IMR-90 (cell line): ENCODE measurements at regions not wholly inside any gene's neighbourhood (a gene's known extent, or its start where the extent isn't known, plus 50 kb on each side); places are given as distances from the start of the nearest gene placed in this dataset.

Source experiments
- ATAC-seq: fragments of 200-7000 bp; cut with Tn5 transposase; 2 replicates; pipeline ENCODE4 v1.9.1; 2020; ENCODE audit warnings: low read depth, mild to moderate bottlenecking, moderate library complexity
- BruUV-seq: library from RNA; stranded (reverse); fragments of 400-500 nt; replicated peaks from 2 replicates; lab custom pipeline; 2021; lab: Mats Ljungman, UMichigan
- CTCF ChIA-PET: fragments of 300-600 bp; formaldehyde crosslinking; extraction: SDS; loops from one replicate; lab custom pipeline; 2021; ENCODE audit warnings: antibody characterized with exemption; lab: Yijun Ruan, JAX
- POLR2A ChIA-PET: fragments of 300-600 bp; sonication (Branson Sonifier 250); formaldehyde crosslinking; loops from one replicate; lab custom pipeline; 2022; ENCODE audit warnings: antibody characterized with exemption; ENCODE audit not compliant: unreplicated experiment; lab: Charles Lee
- DNase-seq: peaks from one replicate; pipeline ENCODE4 v3.0.0; 2013
- H2AFZ ChIP-seq: replicated peaks from 2 replicates; pipeline ENCODE3; 2013; ENCODE audit warnings: low read length, mild to moderate bottlenecking; ENCODE audit not compliant: poor library complexity
- H2AK5ac ChIP-seq: 2 replicates; pipeline ENCODE4 v1.6.1; 2013; ENCODE audit warnings: low read depth, low read length, inconsistent platforms
- H2AK9ac ChIP-seq: replicated peaks from 2 replicates; pipeline ENCODE3; 2013; ENCODE audit warnings: mild to moderate bottlenecking, low read depth, low read length, moderate library complexity; ENCODE audit not compliant: poor library complexity
- H2BK120ac ChIP-seq: 2 replicates; pipeline ENCODE4 v1.6.1; 2013; ENCODE audit warnings: low read depth, low read length, inconsistent platforms
- H2BK15ac ChIP-seq: 3 replicates; pipeline ENCODE4 v1.6.1; 2013; ENCODE audit warnings: low read depth, low read length, inconsistent platforms
- H2BK20ac ChIP-seq: 2 replicates; pipeline ENCODE4 v1.6.1; 2013; ENCODE audit warnings: low read depth, mild to moderate bottlenecking, inconsistent platforms, low read length, moderate library complexity
- H2BK5ac ChIP-seq: 2 replicates; pipeline ENCODE4 v1.6.1; 2013; ENCODE audit warnings: mild to moderate bottlenecking, low read depth, low read length, inconsistent platforms; ENCODE audit not compliant: poor library complexity, severe bottlenecking
- H3K14ac ChIP-seq: replicated peaks from 2 replicates; pipeline ENCODE4 v1.6.1; 2013; ENCODE audit warnings: low read depth, low read length, inconsistent platforms
- H3K18ac ChIP-seq: 2 replicates; pipeline ENCODE4 v1.6.1; 2013; ENCODE audit warnings: low read depth, low read length, control low read depth
- H3K23ac ChIP-seq: 2 replicates; pipeline ENCODE4 v1.6.1; 2013; ENCODE audit warnings: low read depth, low read length, inconsistent platforms
- H3K27ac ChIP-seq: 2 replicates; pipeline ENCODE4 v1.5.1; 2013; ENCODE audit warnings: mild to moderate bottlenecking, control low read depth, low read length; ENCODE audit not compliant: insufficient read depth
- H3K27me3 ChIP-seq: 2 replicates; pipeline ENCODE4 v1.6.1; 2013; ENCODE audit warnings: low read length; ENCODE audit not compliant: control insufficient read depth, insufficient read depth
- H3K36me3 ChIP-seq: 2 replicates; pipeline ENCODE4 v1.6.1; 2013; ENCODE audit warnings: low read length, mixed read lengths; ENCODE audit not compliant: control insufficient read depth, insufficient read depth
- H3K4ac ChIP-seq: 2 replicates; pipeline ENCODE4 v1.6.1; 2013; ENCODE audit warnings: low read depth, low read length, inconsistent platforms
- H3K4me1 ChIP-seq: 2 replicates; pipeline ENCODE4 v1.6.1; 2013; ENCODE audit warnings: low read length, mixed read lengths; ENCODE audit not compliant: control insufficient read depth, insufficient read depth
- H3K4me2 ChIP-seq: 2 replicates; pipeline ENCODE4 v1.6.1; 2013; ENCODE audit warnings: low read depth, mild to moderate bottlenecking, control low read depth, low read length, moderate library complexity
- H3K4me3 ChIP-seq: 2 replicates; pipeline ENCODE4 v1.5.1; 2013; ENCODE audit warnings: low read depth, mild to moderate bottlenecking, control low read depth, low read length, moderate library complexity; ENCODE audit not compliant: insufficient read depth
- H3K56ac ChIP-seq: 2 replicates; pipeline ENCODE4 v1.6.1; 2013; ENCODE audit warnings: low read length, inconsistent platforms; ENCODE audit not compliant: insufficient read depth; ENCODE audit errors: extremely low read depth
- H3K79me1 ChIP-seq, 2 experiments: 2 replicates each; pipeline ENCODE4 v1.6.1; 2013; ENCODE audit warnings: low read length in 2 of 2, inconsistent platforms in 1 of 2, low read depth in 1 of 2
- H3K9ac ChIP-seq: 2 replicates; pipeline ENCODE4 v1.6.1; 2013; ENCODE audit warnings: low read depth, low read length, control low read depth
- H3K9me1 ChIP-seq: 2 replicates; pipeline ENCODE4 v1.6.1; 2013; ENCODE audit warnings: low read length, inconsistent platforms; ENCODE audit not compliant: insufficient read depth
- H3K9me3 ChIP-seq: 2 replicates; pipeline ENCODE4 v1.6.1; 2013; ENCODE audit warnings: low read length; ENCODE audit not compliant: control insufficient read depth, insufficient read depth
- H4K20me1 ChIP-seq: 2 replicates; pipeline ENCODE4 v1.6.1; 2013; ENCODE audit warnings: low read length, inconsistent platforms; ENCODE audit not compliant: insufficient read depth
- H4K5ac ChIP-seq: 2 replicates; pipeline ENCODE4 v1.6.1; 2013; ENCODE audit warnings: mild to moderate bottlenecking, low read depth, low read length, control low read depth
- H4K8ac ChIP-seq, 2 experiments: 2 replicates each; pipeline ENCODE4 v1.6.1; 2013; ENCODE audit warnings: low read depth in 2 of 2, low read length in 2 of 2, control low read depth in 1 of 2, inconsistent platforms in 1 of 2
- H4K91ac ChIP-seq: 2 replicates; pipeline ENCODE4 v1.6.1; 2013; ENCODE audit warnings: low read depth, low read length, inconsistent platforms; ENCODE audit not compliant: insufficient read depth
- BHLHE40 ChIP-seq: fragments of 150-350 bp; IDR thresholded peaks from 2 replicates; pipeline ENCODE4 v1.6.1; 2016; ENCODE audit warnings: mild to moderate bottlenecking, low read depth, low read length
- CEBPB ChIP-seq: IDR thresholded peaks from 2 replicates; pipeline ENCODE4 v1.6.1; 2012; ENCODE audit warnings: low read depth, low read length, improper control_type of control experiment
- CHD1 ChIP-seq: IDR thresholded peaks from 2 replicates; pipeline ENCODE4 v1.6.1; 2012; ENCODE audit warnings: low read depth, low read length, improper control_type of control experiment
- CTCF ChIP-seq: conservative IDR thresholded peaks from 2 replicates; pipeline ENCODE4 v1.5.1; 2012; ENCODE audit warnings: mild to moderate bottlenecking, low read depth, low read length, improper control_type of control experiment
- ELK1 ChIP-seq: fragments of 150-350 bp; IDR thresholded peaks from 2 replicates; pipeline ENCODE4 v1.6.1; 2016; ENCODE audit warnings: low read depth, mild to moderate bottlenecking, low read length, moderate library complexity, borderline replicate concordance
- FOS ChIP-seq: fragments of 150-350 bp; IDR thresholded peaks from 2 replicates; pipeline ENCODE4 v1.6.1; 2016; ENCODE audit warnings: low read depth, low read length
- MAFK ChIP-seq: IDR thresholded peaks from 2 replicates; pipeline ENCODE4 v1.6.1; 2012; ENCODE audit warnings: low read depth, low read length, improper control_type of control experiment
- MAZ ChIP-seq: IDR thresholded peaks from 2 replicates; pipeline ENCODE4 v1.6.1; 2012; ENCODE audit warnings: low read depth, mild to moderate bottlenecking, low read length, improper control_type of control experiment, moderate library complexity, borderline replicate concordance
- MXI1 ChIP-seq: IDR thresholded peaks from 2 replicates; pipeline ENCODE4 v1.6.1; 2012; ENCODE audit warnings: low read depth, mild to moderate bottlenecking, low read length, moderate library complexity, borderline replicate concordance
- NFE2L2 ChIP-seq: fragments of 150-350 bp; IDR thresholded peaks from 2 replicates; pipeline ENCODE4 v1.6.1; 2016; ENCODE audit warnings: low read depth, mild to moderate bottlenecking, low read length
- POLR2A ChIP-seq: IDR thresholded peaks from 2 replicates; pipeline ENCODE4 v1.6.1; 2012; ENCODE audit warnings: mild to moderate bottlenecking, low read depth, low read length
- RAD21 ChIP-seq: IDR thresholded peaks from 2 replicates; pipeline ENCODE4 v1.6.1; 2012; ENCODE audit warnings: low read length, improper control_type of control experiment
- RCOR1 ChIP-seq: IDR thresholded peaks from 2 replicates; pipeline ENCODE4 v1.6.1; 2012; ENCODE audit warnings: mild to moderate bottlenecking, low read length, improper control_type of control experiment; ENCODE audit not compliant: insufficient replicate concordance
- RFX5 ChIP-seq: IDR thresholded peaks from 2 replicates; pipeline ENCODE4 v1.8.0; 2012; ENCODE audit warnings: low read depth, mild to moderate bottlenecking, low read length, moderate library complexity
- SMC3 ChIP-seq: fragments of 150-350 bp; IDR thresholded peaks from 2 replicates; pipeline ENCODE4 v1.6.1; 2016; ENCODE audit warnings: low read depth, mild to moderate bottlenecking, antibody characterized with exemption, low read length, moderate library complexity
- USF2 ChIP-seq: fragments of 150-350 bp; IDR thresholded peaks from 2 replicates; pipeline ENCODE4 v1.6.1; 2017; ENCODE audit warnings: mild to moderate bottlenecking, antibody characterized with exemption, low read length, low read depth
- WGBS, 2 experiments: methylation state at CpG; one replicate each; pipeline versions ENCODE4 v1.1.5 to v1.1.7; 2013; ENCODE audit warnings: missing lambda C conversion rate in 2 of 2; ENCODE audit not compliant: insufficient read length in 1 of 2; ENCODE audit errors: extremely low coverage in 2 of 2; 5-methylcytosine and 5-hydroxymethylcytosine counted together
- dilution Hi-C: fragments of 300-500 bp; cut with HindIII; formaldehyde crosslinking; loops from one replicate; pipeline ENCODE4 v1.14.3; 2018; ENCODE audit warnings: low sequenced_read_pairs; ENCODE audit not compliant: unreplicated experiment
- in situ Hi-C: fragments of 300-500 bp; cut with MboI; formaldehyde crosslinking; loops from 3 replicates; pipeline ENCODE4 v1.14.3; 2019; ENCODE audit warnings: low sequenced_read_pairs, inconsistent platforms, mixed read lengths
- intact Hi-C: fragments of 100-400 bp; cut with micrococcal nuclease; formaldehyde crosslinking; loops from 2 replicates; pipeline ENCODE4 v1.10.0; 2022

GRCh38 chr1:58919959-58920321 is 136.1 kb upstream of the JUN start:
- no peaks in the 10 kb centered on the region for H3K79me1 ChIP-seq
- TF ChIP-seq MAZ (no peak), USF2 (no peak), ELK1 (no peak), CEBPB (no peak), MAFK (no peak), FOS (no peak), POLR2A (no peak), MXI1 (no peak), NFE2L2 (no peak), RCOR1 (no peak), RFX5 (no peak), CTCF (no peak), CHD1 (no peak), SMC3 (no peak), BHLHE40 (no peak), RAD21 (no peak)
- no peak overlapping the region for H2AK9ac ChIP-seq
- no peak overlapping the region for H2BK5ac ChIP-seq
- POLR2A ChIA-PET: no interaction called here
- WGBS, 2 experiments: 79% methylated on average over 4 of the region's 4 CpGs; no CpG with 5 or more reads in 1 of the 2 experiments
- no peak overlapping the region for H3K18ac ChIP-seq
- no peaks in the 10 kb centered on the region for H3K27me3 ChIP-seq
- H3K9ac ChIP-seq: no peak overlapping the region
- no peak overlapping the region for H2BK120ac ChIP-seq
- no peaks in the 10 kb centered on the region for H3K9me3 ChIP-seq
- in situ Hi-C loops (no loop called here), dilution Hi-C loops (no loop called here), intact Hi-C loops (loop anchor here (5.0 kb wide), 1 partner anchor 62 kb away; no protein-coding TSS in a partner anchor)
- no peak overlapping the region for H4K91ac ChIP-seq
- no peak overlapping the region for H3K14ac ChIP-seq
- H2AK5ac ChIP-seq: no peak overlapping the region
- no peak overlapping the region for H4K8ac ChIP-seq
- no peak overlapping the region for H2AFZ ChIP-seq
- peaks cover 2% of the 10 kb centered on the region; the same call in 1 of the 2 replicates for H3K4me1 ChIP-seq
- H3K36me3 ChIP-seq: no peaks in the 10 kb centered on the region
- H3K56ac ChIP-seq: no peak overlapping the region
- no peak overlapping the region for H3K27ac ChIP-seq
- no TSS peak for BruUV-seq
- H4K20me1 ChIP-seq: no peaks in the 10 kb centered on the region
- no peak overlapping the region for H3K4me3 ChIP-seq
- H2BK15ac ChIP-seq: no peak overlapping the region
- H3K23ac ChIP-seq: no peak overlapping the region
- H2BK20ac ChIP-seq: no peak overlapping the region
- H4K5ac ChIP-seq: no peak overlapping the region
- H3K4me2 ChIP-seq: no peak overlapping the region
- CTCF ChIA-PET: no interaction called here
- peaks cover 4% of the 10 kb centered on the region; the same call in 1 of the 2 replicates for H3K9me1 ChIP-seq
- ATAC-seq (no peak), DNase-seq (no peak)
- H3K4ac ChIP-seq: no peak overlapping the region
